ENCODE measurements at regions not wholly inside any gene's neighbourhood (a gene's known extent, or its start where the extent isn't known, plus 50 kb on each side); places are given as distances from the start of the nearest gene placed in this dataset.

DNA sequence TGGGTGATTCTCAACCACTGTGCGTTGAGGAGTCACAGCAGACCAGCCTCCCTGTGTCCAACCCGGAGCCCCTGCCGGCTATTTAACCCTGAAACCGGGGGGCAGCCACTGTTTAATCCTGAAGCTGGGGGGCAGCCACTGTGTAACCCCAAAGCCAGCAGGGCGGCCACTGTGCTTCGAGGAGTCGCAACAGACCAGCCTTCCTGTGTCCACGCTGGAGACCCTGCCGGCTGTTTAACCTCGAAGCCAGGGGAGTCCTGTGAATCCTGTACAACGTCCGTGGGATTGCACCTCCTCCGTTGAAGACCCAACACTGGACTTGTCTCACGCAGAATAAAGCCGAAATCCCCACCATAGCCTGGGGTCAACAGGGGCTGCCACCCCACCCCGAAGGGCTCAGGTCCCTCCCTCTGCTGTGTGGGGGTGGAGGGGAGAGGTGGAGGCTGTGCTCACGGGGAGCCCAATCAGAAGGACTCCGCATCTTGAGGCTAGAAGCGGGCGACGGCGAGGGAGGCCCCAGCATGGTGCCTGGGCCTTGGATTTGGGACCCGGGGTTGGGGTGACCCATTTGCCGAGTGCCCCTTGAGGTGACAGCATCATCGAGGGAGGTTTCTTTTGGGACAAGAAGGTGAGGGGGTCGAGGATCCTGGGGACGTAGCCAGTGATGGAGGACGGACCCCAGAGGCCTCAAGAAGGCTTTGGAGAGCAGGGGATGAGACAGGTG is 94.9 kb downstream of the ADRA2C start:
- intact Hi-C loops (cut with micrococcal nuclease; ENCODE audit: unreplicated experiment), result no loop called here
- H3K9me3 Mint-ChIP-seq (ENCODE audit: low read depth, unreplicated experiment), result no peaks in the 10 kb centered on the region
- peaks cover 36% of the 10 kb centered on the region for H3K27me3 Mint-ChIP-seq (ENCODE audit: unreplicated experiment)
- H3K36me3 Mint-ChIP-seq (ENCODE audit: insufficient read depth, unreplicated experiment), result no peaks in the 10 kb centered on the region
- TF ChIP-seq, protein P1, sequence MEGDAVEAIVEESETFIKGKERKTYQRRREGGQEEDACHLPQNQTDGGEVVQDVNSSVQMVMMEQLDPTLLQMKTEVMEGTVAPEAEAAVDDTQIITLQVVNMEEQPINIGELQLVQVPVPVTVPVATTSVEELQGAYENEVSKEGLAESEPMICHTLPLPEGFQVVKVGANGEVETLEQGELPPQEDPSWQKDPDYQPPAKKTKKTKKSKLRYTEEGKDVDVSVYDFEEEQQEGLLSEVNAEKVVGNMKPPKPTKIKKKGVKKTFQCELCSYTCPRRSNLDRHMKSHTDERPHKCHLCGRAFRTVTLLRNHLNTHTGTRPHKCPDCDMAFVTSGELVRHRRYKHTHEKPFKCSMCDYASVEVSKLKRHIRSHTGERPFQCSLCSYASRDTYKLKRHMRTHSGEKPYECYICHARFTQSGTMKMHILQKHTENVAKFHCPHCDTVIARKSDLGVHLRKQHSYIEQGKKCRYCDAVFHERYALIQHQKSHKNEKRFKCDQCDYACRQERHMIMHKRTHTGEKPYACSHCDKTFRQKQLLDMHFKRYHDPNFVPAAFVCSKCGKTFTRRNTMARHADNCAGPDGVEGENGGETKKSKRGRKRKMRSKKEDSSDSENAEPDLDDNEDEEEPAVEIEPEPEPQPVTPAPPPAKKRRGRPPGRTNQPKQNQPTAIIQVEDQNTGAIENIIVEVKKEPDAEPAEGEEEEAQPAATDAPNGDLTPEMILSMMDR (IDR thresholded peaks at IDR 0.05; ENCODE audit: unreplicated experiment), result no peak
- DNase-seq, result no peak
- no peak overlapping the region for H3K27ac Mint-ChIP-seq (ENCODE audit: unreplicated experiment)
- CTCF ChIA-PET, result no interaction called here
- no TSS peak for BruUV-seq (replicated peaks)
- H3K4me1 Mint-ChIP-seq (ENCODE audit: low read depth, unreplicated experiment), result no peaks in the 10 kb centered on the region
- H3K4me3 Mint-ChIP-seq (ENCODE audit: low read depth, unreplicated experiment), result no peak overlapping the region

DNA sequence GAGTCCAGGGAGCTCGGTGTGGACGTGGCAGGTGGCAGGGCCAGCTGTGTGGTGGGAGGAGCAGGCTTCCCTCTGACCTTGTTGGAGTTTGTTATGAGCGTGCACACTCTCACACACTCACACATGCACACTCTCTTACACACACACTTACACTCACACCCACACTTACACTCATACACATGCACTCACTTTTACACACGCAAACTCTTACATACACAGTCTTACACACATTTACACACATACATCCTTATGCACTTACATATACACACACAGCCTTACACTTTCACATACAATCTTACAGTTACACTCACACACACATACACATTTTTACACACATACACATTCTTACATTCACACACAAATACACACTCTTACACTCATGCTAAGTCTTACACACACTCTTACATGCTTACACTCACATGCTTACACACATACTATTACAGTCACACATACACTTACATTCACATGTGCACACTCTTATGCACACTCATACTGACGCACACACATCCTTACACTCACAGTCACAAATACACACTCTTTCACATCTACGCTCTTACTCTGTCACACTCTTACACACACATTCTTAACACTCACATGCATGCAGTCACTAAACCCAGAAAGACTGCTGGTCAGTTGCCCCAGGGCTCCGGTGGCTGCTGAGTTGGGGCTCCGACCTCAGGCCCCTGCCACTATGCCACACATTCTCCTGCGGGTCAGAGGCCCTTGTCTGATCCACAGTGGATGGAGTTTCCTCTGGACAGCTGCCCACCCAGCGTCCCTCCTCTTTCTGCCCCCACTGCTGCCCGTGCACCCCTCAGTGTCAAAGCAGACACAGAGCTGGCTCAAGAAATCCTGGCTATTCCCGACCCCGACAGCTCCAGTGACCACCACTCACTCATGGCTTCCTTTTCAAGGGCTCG is 95.8 kb downstream of the ADRA2C start:
- intact Hi-C loops (cut with micrococcal nuclease; ENCODE audit: unreplicated experiment), result no loop called here
- Mint-ChIP-seq H3K36me3 (ENCODE audit: insufficient read depth, unreplicated experiment) (no peaks in the 10 kb centered on the region), H3K9me3 (ENCODE audit: low read depth, unreplicated experiment) (no peaks in the 10 kb centered on the region), H3K27me3 (ENCODE audit: unreplicated experiment) (peaks cover 36% of the 10 kb centered on the region), H3K4me1 (ENCODE audit: low read depth, unreplicated experiment) (no peaks in the 10 kb centered on the region), H3K27ac (ENCODE audit: unreplicated experiment) (no peak overlapping the region), H3K4me3 (ENCODE audit: low read depth, unreplicated experiment) (no peak overlapping the region)
- no TSS peak for BruUV-seq (replicated peaks)
- DNase-seq, result no peak
- TF ChIP-seq, protein P1 (IDR thresholded peaks at IDR 0.05; ENCODE audit: unreplicated experiment), result no peak
- CTCF ChIA-PET, result no interaction called here

GRCh38 chr4:3862640-3863420 is 96.6 kb downstream of the ADRA2C start:
- no peaks in the 10 kb centered on the region for H3K36me3 Mint-ChIP-seq (ENCODE audit: insufficient read depth, unreplicated experiment)
- CTCF ChIA-PET, result no interaction called here
- H3K4me3 Mint-ChIP-seq (ENCODE audit: low read depth, unreplicated experiment), result no peak overlapping the region
- peaks cover 36% of the 10 kb centered on the region for H3K27me3 Mint-ChIP-seq (ENCODE audit: unreplicated experiment)
- BruUV-seq (replicated peaks), result no TSS peak
- no peaks in the 10 kb centered on the region for H3K4me1 Mint-ChIP-seq (ENCODE audit: low read depth, unreplicated experiment)
- TF ChIP-seq, protein P1 (IDR thresholded peaks at IDR 0.05; ENCODE audit: unreplicated experiment), result no peak
- H3K9me3 Mint-ChIP-seq (ENCODE audit: low read depth, unreplicated experiment), result no peaks in the 10 kb centered on the region
- intact Hi-C loops (cut with micrococcal nuclease; ENCODE audit: unreplicated experiment), result no loop called here
- no peak overlapping the region for H3K27ac Mint-ChIP-seq (ENCODE audit: unreplicated experiment)
- DNase-seq, result no peak

- no peaks in the 10 kb centered on the region for H3K36me3 Mint-ChIP-seq (ENCODE audit: insufficient read depth, unreplicated experiment)
- no peak for DNase-seq
- TF ChIP-seq, protein P1 (IDR thresholded peaks at IDR 0.05; ENCODE audit: unreplicated experiment), result no peak
- no peak overlapping the region for H3K4me3 Mint-ChIP-seq (ENCODE audit: low read depth, unreplicated experiment)
- H3K27ac Mint-ChIP-seq (ENCODE audit: unreplicated experiment), result no peak overlapping the region
- CTCF ChIA-PET, result no interaction called here
- peaks cover 40% of the 10 kb centered on the region for H3K27me3 Mint-ChIP-seq (ENCODE audit: unreplicated experiment)
- intact Hi-C loops (cut with micrococcal nuclease; ENCODE audit: unreplicated experiment), result no loop called here
- no TSS peak for BruUV-seq (replicated peaks)
- no peaks in the 10 kb centered on the region for H3K4me1 Mint-ChIP-seq (ENCODE audit: low read depth, unreplicated experiment)
- no peaks in the 10 kb centered on the region for H3K9me3 Mint-ChIP-seq (ENCODE audit: low read depth, unreplicated experiment)
These were observed 97.9 kb downstream of the ADRA2C start for GRCh38 chr4:3863841-3864741.
